Astrocyte of the spinal cord (primary cell): ENCODE measurements at regions not wholly inside any gene's neighbourhood (a gene's known extent, or its start where the extent isn't known, plus 50 kb on each side); places are given as distances from the start of the nearest gene placed in this dataset.

Source experiments
- DNase-seq: peaks from one replicate; pipeline ENCODE4 v3.0.0; 2011; ENCODE audit warnings: low read depth, low spot score
- H3K4me3 ChIP-seq: 2 replicates; pipeline ENCODE4 v1.5.1; 2011; ENCODE audit warnings: low read depth, mild to moderate bottlenecking, low read length, moderate library complexity
- CTCF ChIP-seq: IDR thresholded peaks from 2 replicates; pipeline ENCODE4 v1.5.1; 2012; ENCODE audit warnings: low read depth, mild to moderate bottlenecking, low read length, inconsistent platforms
- in situ Hi-C: cut with HindIII; loops from 2 replicates; pipeline ENCODE4 v1.10.0; 2017; ENCODE audit warnings: low sequenced_read_pairs

- in situ Hi-C loops, result no loop called here
- no peak for TF ChIP-seq CTCF
- H3K4me3 ChIP-seq, result no peak overlapping the region
- DNase-seq, result no peak
These were observed 173.1 kb upstream of the CHRNA7 start for GRCh38 chr15:31857194-31857593.

- in situ Hi-C loops, result no loop called here
- no peak for TF ChIP-seq CTCF
- no peak for DNase-seq
- no peak overlapping the region for H3K4me3 ChIP-seq
These were observed 172.3 kb upstream of the CHRNA7 start for GRCh38 chr15:31858026-31858425.

- no peak for TF ChIP-seq CTCF
- DNase-seq, result no peak
- in situ Hi-C loops, result no loop called here
- no peak overlapping the region for H3K4me3 ChIP-seq
These were observed 164.1 kb upstream of the CHRNA7 start for GRCh38 chr15:31866248-31866647.

- TF ChIP-seq CTCF, result peak; percentile 77
- H3K4me3 ChIP-seq, result no peak overlapping the region
- in situ Hi-C loops, result no loop called here
- DNase-seq, result peak; percentile 22
These were observed 162.5 kb upstream of the CHRNA7 start for GRCh38 chr15:31867536-31868442.

GRCh38 chr15:31869686-31870307 is 160.5 kb upstream of the CHRNA7 start:
- no peak for TF ChIP-seq CTCF
- peak overlapping the region; percentile 41 for H3K4me3 ChIP-seq
- in situ Hi-C loops, result no loop called here

GRCh38 chr15:31870328-31871165 is 159.8 kb upstream of the CHRNA7 start, which contains the start of gene OTUD7A:
TSS of gene OTUD7A (minus strand) at chr15:31870673.
- peak within 1 kb of the TSS; percentile 47 for H3K4me3 ChIP-seq
- peak; percentile 60 for DNase-seq
- in situ Hi-C loops, result no loop called here
- TF ChIP-seq CTCF, result no peak

More at GRCh38 chr15:31869686-31870307, 160.5 kb upstream of the CHRNA7 start:
- DNase-seq, result no peak
